Fibroblast of lung (primary cell): ENCODE measurements at regions not wholly inside any gene's neighbourhood (a gene's known extent, or its start where the extent isn't known, plus 50 kb on each side); places are given as distances from the start of the nearest gene placed in this dataset.

ENCODE experiments used
- DNase-seq, 2 donors: peaks; one replicate each; pipeline versions ENCODE4 v3.0.0 to v3.0.0-alpha.2; 2010; ENCODE audit warnings: low read depth in 2 of 2
- H2AFZ ChIP-seq: 2 replicates; pipeline ENCODE4 v1.5.1; 2012; ENCODE audit warnings: low read length, control low read depth, inconsistent platforms
- H3K27ac ChIP-seq: 2 replicates; pipeline ENCODE4 v1.5.1; 2011; ENCODE audit warnings: low read length, control low read depth; ENCODE audit not compliant: insufficient read depth
- H3K27me3 ChIP-seq: 2 replicates; pipeline ENCODE4 v1.5.1; 2011; ENCODE audit warnings: mild to moderate bottlenecking, low read length; ENCODE audit not compliant: control insufficient read depth, insufficient read depth
- H3K36me3 ChIP-seq: 2 replicates; pipeline ENCODE4 v1.5.1; 2011; ENCODE audit warnings: low read length; ENCODE audit not compliant: control insufficient read depth, insufficient read depth
- H3K4me1 ChIP-seq: 2 replicates; pipeline ENCODE4 v1.5.1; 2011; ENCODE audit warnings: low read length; ENCODE audit not compliant: control insufficient read depth, insufficient read depth; ENCODE audit errors: extremely low read depth
- H3K4me2 ChIP-seq: 2 replicates; pipeline ENCODE4 v1.5.1; 2011; ENCODE audit warnings: low read length, control low read depth; ENCODE audit not compliant: insufficient read depth; ENCODE audit errors: extremely low read depth
- H3K4me3 ChIP-seq, 4 experiments: fragments of 200-600 bp in 1 of 4; sonication (generic) in 1 of 4; replicated peaks in 1 of 4; 2 replicates each; pipeline ENCODE4 v1.5.1; 2011 to 2016; ENCODE audit warnings: low read length in 4 of 4, low read depth in 3 of 4, mild to moderate bottlenecking in 3 of 4, control low read depth in 2 of 4, inconsistent platforms in 1 of 4, mixed read lengths in 1 of 4; ENCODE audit not compliant: insufficient read depth in 1 of 4; ENCODE audit errors: control extremely low read depth in 1 of 4
- H3K79me2 ChIP-seq: 2 replicates; pipeline ENCODE4 v1.5.1; 2012; ENCODE audit warnings: mild to moderate bottlenecking, low read length, inconsistent platforms; ENCODE audit not compliant: control insufficient read depth, insufficient read depth
- H3K9ac ChIP-seq: 2 replicates; pipeline ENCODE4 v1.5.1; 2011; ENCODE audit warnings: mild to moderate bottlenecking, low read length, control low read depth; ENCODE audit not compliant: insufficient read depth
- H3K9me3 ChIP-seq: 2 replicates; pipeline ENCODE4 v1.5.1; 2012; ENCODE audit warnings: low read depth, low read length; ENCODE audit not compliant: control insufficient read depth, insufficient read depth
- H4K20me1 ChIP-seq: 2 replicates; pipeline ENCODE4 v1.5.1; 2011; ENCODE audit warnings: low read length; ENCODE audit not compliant: control insufficient read depth, insufficient read depth; ENCODE audit errors: extremely low read depth
- CTCF ChIP-seq, 2 donors: IDR thresholded peaks in 1 of 2; conservative IDR thresholded peaks in 1 of 2; 1 replicate in 1 of 2; 2 replicates in 1 of 2; pipeline ENCODE4 v1.5.1; 2011 to 2012; ENCODE audit warnings: low read length in 2 of 2, control low read depth in 1 of 2, inconsistent platforms in 1 of 2, low read depth in 1 of 2, mild to moderate bottlenecking in 1 of 2
- EZH2 ChIP-seq: IDR thresholded peaks from 2 replicates; pipeline ENCODE4 v1.5.1; 2012; ENCODE audit warnings: low read length, control low read depth, mild to moderate bottlenecking; ENCODE audit errors: missing control alignments

GRCh38 chr20:41927655-41928054 lies 309.5 kb upstream of the CHD6 start:
- H3K4me3 ChIP-seq: no peak overlapping the region
- no peak overlapping the region for H3K4me2 ChIP-seq
- H3K27ac ChIP-seq: no peak overlapping the region
- H3K4me1 ChIP-seq: no peaks in the 10 kb centered on the region
- H2AFZ ChIP-seq: no peak overlapping the region
- no peaks in the 10 kb centered on the region for H3K79me2 ChIP-seq
- DNase-seq: no peak
- no peaks in the 10 kb centered on the region for H3K27me3 ChIP-seq
- H3K36me3 ChIP-seq: no peaks in the 10 kb centered on the region
- no peaks in the 10 kb centered on the region for H4K20me1 ChIP-seq
- no peak overlapping the region for H3K9ac ChIP-seq
- H3K9me3 ChIP-seq: no peaks in the 10 kb centered on the region
- TF ChIP-seq CTCF (conservative IDR thresholded peaks at IDR 0.05 in 1 of 2, IDR thresholded peaks at IDR 0.05 in 1 of 2; ENCODE audit: low read depth in 1 of 2, low read length in 2 of 2) (no peak), EZH2 (no peak)

- H3K36me3 ChIP-seq: no peaks in the 10 kb centered on the region
- H3K27ac ChIP-seq: no peak overlapping the region
- no peaks in the 10 kb centered on the region for H4K20me1 ChIP-seq
- DNase-seq: no peak
- TF ChIP-seq EZH2: no peak
- TF ChIP-seq CTCF (conservative IDR thresholded peaks at IDR 0.05 in 1 of 2, IDR thresholded peaks at IDR 0.05 in 1 of 2; ENCODE audit: low read depth in 1 of 2, low read length in 2 of 2): no peak
- H3K9ac ChIP-seq: no peak overlapping the region
- no peak overlapping the region for H3K4me3 ChIP-seq
- H3K4me1 ChIP-seq: no peaks in the 10 kb centered on the region
- H3K4me2 ChIP-seq: no peak overlapping the region
- no peak overlapping the region for H2AFZ ChIP-seq
- H3K9me3 ChIP-seq: no peaks in the 10 kb centered on the region
- no peaks in the 10 kb centered on the region for H3K27me3 ChIP-seq
- no peaks in the 10 kb centered on the region for H3K79me2 ChIP-seq
Observed at GRCh38 chr20:41927189-41927588, 309.0 kb upstream of the CHD6 start.

GRCh38 chr20:41925476-41925875 lies 307.3 kb upstream of the CHD6 start:
- no peak overlapping the region for H2AFZ ChIP-seq
- no peak overlapping the region for H3K27ac ChIP-seq
- no peaks in the 10 kb centered on the region for H3K79me2 ChIP-seq
- H3K9me3 ChIP-seq: no peaks in the 10 kb centered on the region
- no peaks in the 10 kb centered on the region for H3K36me3 ChIP-seq
- no peaks in the 10 kb centered on the region for H3K4me1 ChIP-seq
- TF ChIP-seq EZH2 (no peak), CTCF (conservative IDR thresholded peaks at IDR 0.05 in 1 of 2, IDR thresholded peaks at IDR 0.05 in 1 of 2; ENCODE audit: low read depth in 1 of 2, low read length in 2 of 2) (no peak)
- no peak overlapping the region for H3K4me3 ChIP-seq
- no peak overlapping the region for H3K9ac ChIP-seq
- no peaks in the 10 kb centered on the region for H4K20me1 ChIP-seq
- H3K4me2 ChIP-seq: no peak overlapping the region
- DNase-seq: no peak
- H3K27me3 ChIP-seq: no peaks in the 10 kb centered on the region
